Chondrocyte (in vitro differentiated cells): ENCODE measurements at regions not wholly inside any gene's neighbourhood (a gene's known extent, or its start where the extent isn't known, plus 50 kb on each side); places are given as distances from the start of the nearest gene placed in this dataset.

Source experiments
- DNase-seq: peaks from one replicate; pipeline ENCODE4 v3.0.0; 2021; ENCODE audit warnings: mixed read lengths, low spot score
- H3K27ac Mint-ChIP-seq: one replicate; pipeline ENCODE4 v1.8.0; 2021; ENCODE audit warnings: mild to moderate bottlenecking, moderate library complexity, mixed read lengths; ENCODE audit not compliant: unreplicated experiment
- H3K27me3 Mint-ChIP-seq: 2 replicates; pipeline ENCODE4 v1.8.0; 2021; ENCODE audit warnings: low read depth, mixed read lengths
- H3K36me3 Mint-ChIP-seq: 2 replicates; pipeline ENCODE4 v1.8.0; 2021; ENCODE audit warnings: low read depth, mixed read lengths
- H3K4me1 Mint-ChIP-seq: 2 replicates; pipeline ENCODE4 v1.8.0; 2021; ENCODE audit warnings: low read depth, mild to moderate bottlenecking, mixed read lengths
- H3K4me3 Mint-ChIP-seq: one replicate; pipeline ENCODE4 v1.8.0; 2021; ENCODE audit warnings: mild to moderate bottlenecking, moderate library complexity, mixed read lengths; ENCODE audit not compliant: unreplicated experiment
- H3K9me3 Mint-ChIP-seq: 2 replicates; pipeline ENCODE4 v1.8.0; 2021; ENCODE audit warnings: low read depth, mixed read lengths
- CTCF ChIP-seq: fragments of 200-600 bp; sonication (generic); IDR thresholded peaks from 2 replicates; pipeline ENCODE4 v1.5.0; 2021; ENCODE audit warnings: antibody characterized with exemption, mild to moderate bottlenecking, moderate library complexity

DNA sequence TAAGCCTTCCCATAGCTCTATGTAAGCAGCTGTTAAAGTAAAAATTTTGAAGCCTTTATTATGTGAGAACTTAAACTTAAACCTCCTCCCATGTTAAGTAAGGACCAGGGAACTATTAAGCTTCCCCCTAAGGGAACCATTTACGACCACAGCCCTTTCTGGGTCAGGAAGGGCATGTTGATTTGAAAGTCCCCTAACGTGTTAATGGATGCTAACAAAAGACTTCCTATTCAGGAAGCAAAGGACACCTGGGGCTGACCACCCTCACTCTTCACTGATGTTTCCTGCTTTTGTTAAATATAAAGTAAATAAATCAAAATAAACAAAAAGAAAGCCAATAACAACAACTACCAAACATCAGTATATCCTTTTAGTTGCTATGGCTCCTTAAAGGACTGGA lies 170.6 kb upstream of the RFX3 start:
- H3K4me1 Mint-ChIP-seq = peaks cover 3% of the 10 kb centered on the region
- no peaks in the 10 kb centered on the region for H3K9me3 Mint-ChIP-seq
- no peak overlapping the region for H3K4me3 Mint-ChIP-seq
- no peaks in the 10 kb centered on the region for H3K36me3 Mint-ChIP-seq
- no peak for TF ChIP-seq CTCF
- no peak overlapping the region for H3K27ac Mint-ChIP-seq
- no peak for DNase-seq
- peaks cover 9% of the 10 kb centered on the region for H3K27me3 Mint-ChIP-seq

DNA sequence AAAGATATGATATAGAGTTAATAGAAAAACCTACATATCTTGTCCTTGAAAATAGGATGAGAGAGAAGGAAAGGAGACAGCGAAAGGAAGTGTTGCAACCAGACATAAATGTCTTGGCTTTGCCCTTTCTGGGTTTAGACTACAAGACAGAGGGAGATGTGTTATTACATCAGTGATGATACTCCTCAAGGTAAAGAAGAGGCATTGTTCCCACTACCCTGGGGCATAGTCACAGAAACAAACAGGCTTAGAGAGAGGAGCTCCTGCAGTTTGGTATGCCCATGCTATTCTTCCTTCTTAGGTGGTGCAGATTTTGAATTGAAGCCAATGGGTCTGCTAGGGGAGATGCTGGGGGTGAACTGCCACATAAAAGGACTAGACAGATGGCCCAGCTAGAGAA lies 166.8 kb upstream of the RFX3 start:
- H3K4me1 Mint-ChIP-seq = no peaks in the 10 kb centered on the region
- no peak overlapping the region for H3K27ac Mint-ChIP-seq
- H3K27me3 Mint-ChIP-seq = no peaks in the 10 kb centered on the region
- no peaks in the 10 kb centered on the region for H3K9me3 Mint-ChIP-seq
- TF ChIP-seq CTCF = no peak
- H3K36me3 Mint-ChIP-seq = no peaks in the 10 kb centered on the region
- H3K4me3 Mint-ChIP-seq = no peak overlapping the region
- DNase-seq = no peak

GRCh38 chr9:3689555-3689954 lies 163.8 kb upstream of the RFX3 start:
- H3K4me1 Mint-ChIP-seq = no peaks in the 10 kb centered on the region
- H3K27me3 Mint-ChIP-seq = no peaks in the 10 kb centered on the region
- H3K36me3 Mint-ChIP-seq = no peaks in the 10 kb centered on the region
- H3K4me3 Mint-ChIP-seq = no peak overlapping the region
- DNase-seq = no peak
- no peak for TF ChIP-seq CTCF
- H3K27ac Mint-ChIP-seq = no peak overlapping the region
- H3K9me3 Mint-ChIP-seq = no peaks in the 10 kb centered on the region

DNA sequence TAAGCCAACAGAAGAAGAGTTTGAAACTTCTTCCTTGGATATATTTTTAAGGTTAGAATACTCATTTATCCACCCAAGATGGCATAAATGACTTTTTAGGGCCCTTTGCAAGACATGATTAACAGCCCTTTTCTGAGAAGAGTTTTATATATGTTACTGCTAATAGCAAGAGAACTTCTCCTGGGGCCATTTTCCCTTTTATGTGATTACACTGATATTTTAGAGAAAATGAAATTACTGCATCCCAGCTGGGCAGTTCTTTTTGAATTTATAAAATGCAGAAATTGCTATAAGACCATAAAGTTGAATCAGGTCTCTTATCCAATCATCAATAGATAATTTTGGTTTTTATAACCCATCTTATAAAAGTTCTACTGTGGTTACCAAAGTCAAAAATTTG lies 161.3 kb upstream of the RFX3 start:
- Mint-ChIP-seq H3K27me3 (no peaks in the 10 kb centered on the region), H3K36me3 (no peaks in the 10 kb centered on the region), H3K4me3 (no peak overlapping the region), H3K9me3 (no peaks in the 10 kb centered on the region), H3K27ac (no peak overlapping the region), H3K4me1 (no peaks in the 10 kb centered on the region)
- no peak for DNase-seq
- no peak for TF ChIP-seq CTCF

DNA sequence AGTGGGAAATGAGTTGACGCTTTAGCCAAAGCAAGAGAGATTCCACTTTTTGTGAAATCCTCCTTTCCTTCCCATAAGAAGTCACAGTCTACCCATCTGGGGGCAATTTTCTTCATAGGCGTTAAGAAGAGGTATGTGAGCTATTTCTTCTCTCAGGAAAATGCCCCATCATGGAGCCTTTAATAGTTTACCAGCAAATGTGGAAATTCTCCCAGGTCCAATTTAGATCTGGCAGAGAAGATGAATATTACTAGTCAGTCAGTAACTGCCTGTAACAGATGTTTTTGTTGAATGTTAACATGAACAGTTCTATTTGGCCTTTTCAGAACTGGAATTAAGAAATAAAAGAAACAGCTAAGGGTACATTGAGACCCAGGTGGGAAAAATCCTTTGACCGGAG lies 156.4 kb upstream of the RFX3 start:
- no peak for DNase-seq
- TF ChIP-seq CTCF = no peak
- Mint-ChIP-seq H3K27me3 (no peaks in the 10 kb centered on the region), H3K9me3 (no peaks in the 10 kb centered on the region), H3K4me1 (no peaks in the 10 kb centered on the region), H3K4me3 (no peak overlapping the region), H3K36me3 (no peaks in the 10 kb centered on the region), H3K27ac (no peak overlapping the region)
